CD4-positive, alpha-beta T cell treated with Interleukin-6 for 4 hours (primary cell): ENCODE measurements at regions not wholly inside any gene's neighbourhood (a gene's known extent, or its start where the extent isn't known, plus 50 kb on each side); places are given as distances from the start of the nearest gene placed in this dataset.

Experiments used
- DNase-seq: peaks from one replicate; pipeline ENCODE4 v3.0.0-alpha.2; 2020; ENCODE audit warnings: mixed read lengths

DNA sequence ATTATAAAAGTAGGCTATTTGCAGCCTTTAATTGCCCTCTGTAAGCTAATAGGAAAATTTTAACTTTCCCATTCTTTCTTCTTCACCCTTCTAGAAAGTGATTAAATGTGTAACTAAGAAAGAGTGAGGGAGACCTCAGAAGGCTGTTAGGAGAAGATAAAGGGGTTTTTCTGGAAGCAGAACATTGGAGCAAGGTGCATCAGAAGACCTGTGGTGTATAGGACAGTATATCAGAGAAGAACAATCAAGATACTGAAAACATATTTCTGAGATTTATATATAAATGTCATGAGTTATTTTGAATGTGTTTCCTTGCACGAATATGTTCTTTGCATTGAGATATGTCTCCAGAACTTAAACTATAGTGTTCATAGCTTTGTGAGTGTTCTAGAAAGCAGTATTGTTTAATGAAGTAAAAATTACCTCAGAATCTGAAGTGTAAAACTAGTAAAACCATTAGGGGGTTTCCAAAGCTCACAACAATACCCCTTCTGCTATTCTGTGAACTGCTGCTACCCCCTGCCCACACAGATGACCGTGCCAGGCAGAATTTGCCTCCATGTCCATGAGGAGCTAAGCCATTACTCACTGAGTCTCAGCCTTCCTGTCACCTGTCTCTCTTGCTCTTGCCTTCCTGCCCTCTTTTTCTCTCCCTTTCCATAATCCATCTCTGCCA is 537.9 kb downstream of the EPHA4 start:
- DNase-seq, result no peak

DNA sequence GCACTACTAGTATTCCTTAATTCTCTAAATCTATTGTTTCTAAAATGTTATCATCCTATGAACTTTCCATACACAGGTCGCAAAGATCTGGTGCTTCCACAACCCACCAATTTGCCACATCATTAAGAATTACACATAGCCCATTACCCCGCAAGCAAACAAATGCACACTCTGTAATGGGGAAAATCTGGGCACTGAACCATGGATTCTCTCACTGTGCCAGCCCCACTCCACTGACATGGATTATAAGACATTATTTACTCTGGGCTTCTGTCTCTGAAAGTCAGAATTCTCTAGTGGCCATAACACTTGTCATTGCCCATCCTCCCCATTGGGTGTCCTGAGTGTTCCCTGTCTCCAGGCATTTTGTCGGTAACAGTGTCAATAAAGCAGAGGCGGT is 537.1 kb downstream of the EPHA4 start:
- no peak for DNase-seq

DNA sequence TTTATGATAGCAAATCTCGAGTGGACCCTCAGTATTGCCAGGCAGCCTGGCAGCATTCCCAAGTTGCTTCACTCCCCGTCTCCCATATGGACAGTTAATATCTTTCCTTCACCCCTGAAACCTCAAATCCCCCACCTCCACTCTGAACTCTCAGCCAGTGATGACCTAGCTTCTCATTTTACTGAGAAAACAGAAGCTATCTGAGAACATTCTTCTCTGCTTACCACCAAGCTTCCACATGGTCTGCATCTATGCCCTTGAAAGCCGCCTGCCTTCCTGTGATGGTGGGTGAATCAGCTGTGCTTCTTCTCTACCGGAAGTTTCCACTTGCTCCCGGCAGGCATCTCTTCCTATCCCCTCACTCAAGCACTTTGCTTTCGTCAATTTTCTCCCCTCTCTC is 529.2 kb downstream of the EPHA4 start:
- no peak for DNase-seq

DNA sequence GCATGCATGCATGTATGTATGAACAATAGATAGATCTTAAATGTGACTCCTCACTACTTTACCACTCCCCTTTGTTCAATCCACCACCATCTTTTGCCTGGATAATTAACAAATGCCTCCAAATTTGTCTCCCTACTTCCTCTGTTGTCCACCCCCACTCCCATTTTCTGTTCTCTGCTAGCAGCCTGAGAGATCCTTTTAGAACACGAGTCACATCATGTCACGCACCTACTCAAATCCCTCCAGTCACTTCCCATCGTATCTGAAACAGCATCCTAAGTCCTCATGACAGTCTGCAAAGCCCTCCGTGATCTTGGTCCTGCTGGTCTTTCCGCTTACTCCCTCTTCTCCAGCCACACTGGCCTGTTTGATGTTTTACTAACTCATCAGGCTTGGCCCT is 527.3 kb downstream of the EPHA4 start:
- no peak for DNase-seq

DNA sequence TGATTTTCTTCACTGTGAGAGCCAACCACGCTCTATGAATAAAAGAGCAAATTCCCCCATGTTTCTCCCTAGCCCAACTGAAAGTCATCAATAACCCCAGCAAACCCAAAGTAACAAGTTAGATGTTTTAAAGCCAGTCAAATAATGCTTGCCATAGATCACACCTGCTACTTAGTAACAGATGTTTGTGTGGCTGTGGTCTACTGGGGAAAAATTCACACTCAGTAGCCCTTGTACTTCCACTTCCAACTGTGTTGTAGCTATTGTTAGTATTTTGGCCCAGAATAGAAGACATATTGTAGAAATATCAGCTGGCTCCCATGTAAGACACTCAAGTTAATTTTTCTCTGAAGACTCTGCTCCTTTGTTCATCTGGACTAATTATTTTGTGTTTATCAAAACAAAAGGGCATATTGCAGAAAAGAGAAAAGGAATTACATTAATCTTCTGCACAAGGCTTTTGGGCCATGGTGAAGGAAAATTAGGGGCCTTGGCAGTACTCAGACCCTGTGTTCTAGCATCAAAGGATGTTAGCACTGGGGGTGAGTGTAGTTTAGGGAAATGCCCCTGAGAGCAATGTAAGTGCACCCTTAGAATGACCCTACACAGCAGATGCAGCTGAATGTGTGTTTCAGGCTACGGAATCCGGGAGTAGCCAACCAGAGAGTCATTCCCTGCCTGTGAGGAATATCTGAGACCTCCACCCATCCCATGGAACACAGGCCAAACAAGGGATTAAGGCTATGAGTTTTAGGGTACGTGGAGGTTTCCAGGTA is 521.9 kb downstream of the EPHA4 start:
- DNase-seq, result no peak

- no peak for DNase-seq
These were observed 520.9 kb downstream of the EPHA4 start for GRCh38 chr2:221051162-221051561.

GRCh38 chr2:221060376-221060775 is 511.7 kb downstream of the EPHA4 start:
- DNase-seq, result no peak

- no peak for DNase-seq
These were observed 508.5 kb downstream of the EPHA4 start for GRCh38 chr2:221063568-221063967.

- DNase-seq, result no peak
These were observed 507.8 kb downstream of the EPHA4 start for GRCh38 chr2:221064058-221064854.

GRCh38 chr2:221064880-221065279 is 507.2 kb downstream of the EPHA4 start:
- DNase-seq, result no peak

GRCh38 chr2:221068123-221068522 is 504.0 kb downstream of the EPHA4 start:
- DNase-seq, result no peak

- DNase-seq, result no peak
These were observed 502.0 kb downstream of the EPHA4 start for GRCh38 chr2:221070106-221070505.

GRCh38 chr2:221073326-221074049 is 498.6 kb downstream of the EPHA4 start:
- DNase-seq, result no peak

- DNase-seq, result no peak
These were observed 497.9 kb downstream of the EPHA4 start for GRCh38 chr2:221074238-221074637.

- DNase-seq, result no peak
These were observed 496.9 kb downstream of the EPHA4 start for GRCh38 chr2:221075203-221075602.

DNA sequence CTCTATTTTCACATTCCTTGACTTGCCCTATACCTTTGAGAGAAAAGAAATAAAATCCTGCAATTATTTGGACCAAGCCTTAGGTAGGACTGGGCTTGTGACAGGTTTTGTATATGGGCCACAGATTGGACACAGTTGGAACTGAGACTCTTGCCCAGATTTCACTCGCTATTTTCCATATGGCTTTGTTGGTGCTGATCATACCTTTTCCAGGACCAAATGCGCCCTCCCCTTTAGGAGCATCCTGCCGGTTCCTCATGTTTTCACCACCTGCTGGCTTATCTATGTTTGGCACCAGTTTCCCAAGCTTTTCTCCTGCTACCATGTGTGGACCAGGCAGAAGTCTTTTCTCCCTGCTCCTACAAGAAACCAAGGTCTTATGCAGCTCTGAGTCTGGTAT is 494.9 kb downstream of the EPHA4 start:
- no peak for DNase-seq

DNA sequence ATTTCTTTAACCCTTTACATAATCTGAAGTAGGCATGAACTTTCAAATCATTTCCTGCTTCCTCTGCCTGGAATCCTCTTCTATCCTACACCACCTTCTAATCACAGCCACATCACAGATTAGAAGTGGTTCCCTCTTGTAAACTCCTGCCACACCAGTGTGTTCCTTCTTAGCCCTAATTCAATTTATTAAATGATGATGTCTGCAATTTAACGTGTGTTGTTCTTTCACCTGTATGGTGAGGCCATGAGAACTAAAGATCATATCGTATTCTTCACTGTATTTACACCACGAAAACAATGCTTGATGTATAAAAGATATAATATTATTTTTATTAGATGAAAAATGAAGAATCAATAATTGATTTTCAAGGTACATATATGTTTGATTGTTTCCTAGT is 494.3 kb downstream of the EPHA4 start:
- DNase-seq, result no peak

GRCh38 chr2:221085341-221085900 is 486.7 kb downstream of the EPHA4 start:
- DNase-seq, result no peak

DNA sequence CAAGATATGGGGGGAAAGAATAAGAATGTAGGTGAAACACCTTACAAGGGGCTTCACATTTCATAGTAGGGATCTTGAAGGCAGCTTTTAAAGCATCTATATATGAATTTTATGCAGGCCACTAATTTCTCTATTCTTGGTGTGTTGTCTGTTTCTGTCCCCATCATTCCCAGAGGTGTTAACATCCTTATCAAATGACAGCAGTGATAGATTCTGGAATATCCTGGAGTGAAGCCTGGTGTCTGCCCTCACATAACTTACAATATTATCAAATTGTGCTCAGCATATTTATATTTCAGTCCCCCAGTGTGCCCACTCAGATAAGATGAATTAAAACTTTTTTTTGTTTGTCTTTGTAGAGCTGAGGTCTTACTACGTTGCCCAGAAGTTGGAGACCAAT is 486.2 kb downstream of the EPHA4 start:
- no peak for DNase-seq

- no peak for DNase-seq
These were observed 484.3 kb downstream of the EPHA4 start for GRCh38 chr2:221087779-221088178.

DNA sequence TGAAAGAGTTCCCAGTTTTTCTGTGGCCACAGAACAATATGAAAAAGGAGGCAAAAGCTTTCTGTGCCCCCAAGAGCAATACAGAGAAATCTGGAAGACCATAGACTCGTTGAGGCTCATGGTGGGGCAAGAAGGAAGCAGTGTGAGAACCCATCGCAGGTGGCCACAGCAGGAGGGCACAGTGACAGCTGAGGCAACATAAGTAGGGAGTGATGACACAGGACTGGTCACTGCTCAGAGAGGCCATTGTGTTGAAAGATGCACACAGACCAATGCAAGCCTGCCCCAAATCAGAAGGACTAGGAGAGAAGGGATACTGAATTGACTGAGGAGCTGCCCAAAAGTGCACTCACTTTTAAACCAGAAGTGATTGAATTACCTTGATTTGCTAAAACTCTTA is 483.6 kb downstream of the EPHA4 start:
- DNase-seq, result no peak

DNA sequence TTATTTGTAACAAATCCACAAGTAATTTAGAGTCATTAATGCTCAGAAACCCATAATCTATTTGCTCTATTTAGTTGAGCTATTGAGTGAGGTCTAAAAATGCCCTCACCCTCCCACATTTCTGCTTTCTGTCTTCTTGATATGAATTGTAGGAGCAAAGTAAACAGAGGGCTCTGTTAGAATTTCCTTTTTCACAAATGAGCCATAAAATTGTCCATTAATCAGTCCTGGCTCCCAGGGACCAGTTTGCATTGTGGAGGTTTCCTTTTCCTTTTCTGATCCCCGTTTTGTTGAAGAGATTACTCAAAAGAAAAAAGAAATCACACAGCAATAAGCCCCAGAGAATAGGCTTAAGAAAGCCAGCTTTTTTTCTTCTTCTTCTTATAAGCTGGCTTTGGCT is 476.7 kb downstream of the EPHA4 start:
- no peak for DNase-seq
